OCI-LY3 (cell line): ENCODE measurements at regions not wholly inside any gene's neighbourhood (a gene's known extent, or its start where the extent isn't known, plus 50 kb on each side); places are given as distances from the start of the nearest gene placed in this dataset.

Source experiments
- EZH2phosphoT487 ChIP-seq: fragments of 200-600 bp; shearing (Covaris generic); IDR thresholded peaks from 2 replicates; pipeline ENCODE4 v1.6.1; 2018; ENCODE audit warnings: antibody characterized with exemption, mixed run types, low read depth
- TF ChIP-seq, protein P1 (sequence below): fragments of 200-600, 300-600 bp; sonication (generic); IDR thresholded peaks from 2 replicates; pipeline ENCODE4 v1.5.1; 2014; ENCODE audit warnings: antibody characterized with exemption, low read length, low read depth

DNA sequence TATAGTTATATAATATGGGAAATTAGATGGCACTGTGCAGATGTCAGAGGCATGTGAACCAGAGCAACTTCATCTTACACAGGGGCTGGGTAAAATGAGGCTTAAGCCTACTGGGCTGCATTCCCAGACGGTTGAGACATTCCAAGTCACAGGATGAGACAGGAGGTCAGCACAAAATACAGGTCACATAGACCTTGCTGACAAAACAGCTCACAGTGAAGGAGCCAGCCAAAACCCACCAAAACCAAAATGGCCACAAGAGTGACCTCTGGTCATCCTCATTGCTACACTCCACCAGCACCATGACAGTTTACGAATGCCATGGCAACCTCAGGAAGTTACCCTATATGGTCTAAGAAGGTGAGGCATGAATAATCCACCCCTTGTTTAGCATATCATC lies 479.4 kb downstream of the TLR4 start:
- TF ChIP-seq, protein P1, sequence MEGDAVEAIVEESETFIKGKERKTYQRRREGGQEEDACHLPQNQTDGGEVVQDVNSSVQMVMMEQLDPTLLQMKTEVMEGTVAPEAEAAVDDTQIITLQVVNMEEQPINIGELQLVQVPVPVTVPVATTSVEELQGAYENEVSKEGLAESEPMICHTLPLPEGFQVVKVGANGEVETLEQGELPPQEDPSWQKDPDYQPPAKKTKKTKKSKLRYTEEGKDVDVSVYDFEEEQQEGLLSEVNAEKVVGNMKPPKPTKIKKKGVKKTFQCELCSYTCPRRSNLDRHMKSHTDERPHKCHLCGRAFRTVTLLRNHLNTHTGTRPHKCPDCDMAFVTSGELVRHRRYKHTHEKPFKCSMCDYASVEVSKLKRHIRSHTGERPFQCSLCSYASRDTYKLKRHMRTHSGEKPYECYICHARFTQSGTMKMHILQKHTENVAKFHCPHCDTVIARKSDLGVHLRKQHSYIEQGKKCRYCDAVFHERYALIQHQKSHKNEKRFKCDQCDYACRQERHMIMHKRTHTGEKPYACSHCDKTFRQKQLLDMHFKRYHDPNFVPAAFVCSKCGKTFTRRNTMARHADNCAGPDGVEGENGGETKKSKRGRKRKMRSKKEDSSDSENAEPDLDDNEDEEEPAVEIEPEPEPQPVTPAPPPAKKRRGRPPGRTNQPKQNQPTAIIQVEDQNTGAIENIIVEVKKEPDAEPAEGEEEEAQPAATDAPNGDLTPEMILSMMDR = no peak
- TF ChIP-seq EZH2phosphoT487 = no peak
